GM18861 (cell line): ENCODE measurements at regions not wholly inside any gene's neighbourhood (a gene's known extent, or its start where the extent isn't known, plus 50 kb on each side); places are given as distances from the start of the nearest gene placed in this dataset.

Source experiments
- ATAC-seq: cut with Tn5 transposase; IDR thresholded peaks from one replicate; pipeline ENCODE4 v1.9.1; 2021; ENCODE audit not compliant: unreplicated experiment

DNA sequence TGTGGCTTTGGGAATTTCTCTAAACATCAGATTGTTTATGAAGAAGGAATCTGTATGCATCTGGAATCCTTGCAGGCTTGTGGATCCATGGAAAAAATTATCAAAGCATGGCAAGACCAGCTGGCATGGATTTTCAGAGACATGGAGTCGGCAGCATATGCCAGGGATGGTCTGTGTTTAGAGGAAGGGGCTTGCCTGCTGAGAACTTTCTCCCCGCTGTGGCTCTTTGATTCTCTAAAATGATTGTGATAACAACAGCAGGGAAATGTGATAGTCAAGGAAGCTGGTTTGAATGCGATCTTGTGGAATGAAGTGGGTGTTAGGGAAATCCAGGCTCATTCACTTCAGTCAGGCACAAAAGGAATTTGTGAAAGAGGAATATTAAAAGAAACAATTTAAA is 245.7 kb upstream of the THRB start:
- ATAC-seq, result no peak

DNA sequence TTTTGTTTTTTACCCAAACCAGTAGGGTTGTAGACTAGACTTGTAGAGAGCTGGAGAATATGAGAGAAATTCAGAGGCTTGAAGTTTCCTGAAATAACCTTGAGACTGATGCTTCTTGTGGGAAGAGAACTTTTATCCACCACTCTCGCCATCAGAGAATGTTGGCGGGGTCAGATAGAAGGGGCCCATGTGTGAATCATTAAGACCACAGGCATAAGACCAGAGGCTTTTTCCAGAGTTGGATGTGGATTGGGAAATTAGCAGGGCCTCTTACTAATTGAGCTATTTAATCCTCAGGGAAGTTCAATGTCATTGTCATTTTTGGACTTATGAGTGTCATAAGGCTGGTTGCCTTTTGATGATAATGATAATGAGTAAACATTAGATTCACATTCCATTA is 246.9 kb upstream of the THRB start:
- no peak for ATAC-seq

DNA sequence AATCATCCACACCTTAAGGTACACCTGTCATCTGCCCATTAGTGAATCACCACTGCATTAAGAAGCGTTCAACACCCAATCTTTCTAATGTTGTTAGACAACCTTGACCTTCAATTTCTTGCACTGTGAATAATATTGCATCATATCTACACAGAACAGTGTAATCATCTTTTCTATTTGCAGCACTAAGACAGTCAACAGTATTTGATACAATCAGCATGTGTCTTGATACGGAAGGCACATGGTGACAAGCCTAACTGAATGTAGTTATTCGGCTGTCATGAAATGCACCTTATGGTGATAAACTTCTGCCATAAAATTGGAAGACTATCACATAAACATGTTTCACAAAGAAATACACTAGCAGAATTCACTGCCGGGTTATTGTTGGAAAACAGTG is 253.9 kb upstream of the THRB start:
- ATAC-seq, result no peak

DNA sequence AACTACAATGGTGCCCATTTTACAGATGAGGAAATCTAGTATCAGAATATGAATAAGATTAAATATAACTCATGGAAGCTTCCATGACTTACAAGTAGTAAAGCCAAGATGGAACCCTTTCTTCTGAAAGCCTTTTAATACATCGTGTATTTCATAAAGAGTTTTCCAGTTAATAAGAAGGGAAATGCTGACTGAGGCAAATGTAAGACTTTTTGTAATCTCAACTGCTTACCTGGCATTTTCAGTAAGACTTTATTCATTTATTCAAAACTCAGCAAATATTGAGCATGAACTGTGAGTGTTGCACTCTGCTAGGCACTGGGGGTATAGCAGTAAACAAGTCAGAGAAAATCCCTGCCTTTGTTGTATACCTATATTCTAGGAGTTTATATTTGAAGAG is 256.4 kb upstream of the THRB start:
- ATAC-seq, result no peak

DNA sequence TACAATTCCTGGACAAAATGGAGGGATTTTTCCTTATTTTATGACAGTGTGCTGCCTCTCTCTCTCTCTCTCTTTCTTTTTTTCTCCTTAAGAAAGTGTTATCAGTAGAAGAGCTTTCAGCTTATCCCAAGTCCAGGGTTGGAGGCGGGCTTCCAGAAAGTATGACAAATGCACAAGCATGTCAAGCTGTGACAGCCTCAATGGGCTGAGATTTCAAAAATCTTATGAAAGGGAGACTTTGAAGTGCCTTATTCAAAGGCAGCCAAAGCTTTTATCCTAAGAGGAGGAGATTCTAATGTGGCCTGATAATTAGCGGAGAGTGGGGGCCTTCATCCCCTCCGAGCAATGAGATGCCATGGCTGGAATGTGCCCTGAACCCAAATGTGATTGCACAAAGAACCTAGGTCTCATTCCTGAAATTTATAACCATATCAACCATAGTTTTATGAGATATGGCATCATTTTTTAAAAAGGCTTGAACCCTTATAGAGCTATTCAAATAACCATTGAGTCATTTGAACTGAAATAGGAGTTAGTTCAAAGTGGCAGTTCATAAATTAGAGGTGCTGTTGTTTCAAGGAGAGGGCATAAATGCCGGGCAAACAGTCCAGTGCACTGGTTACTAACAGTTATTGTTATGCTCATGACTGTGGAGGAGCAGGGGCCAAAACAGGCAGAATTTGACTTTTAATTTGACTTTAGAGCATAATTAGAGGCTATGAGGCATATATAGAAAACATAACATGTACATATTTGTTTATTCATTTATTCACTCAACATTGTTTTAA is 261.6 kb upstream of the THRB start:
- ATAC-seq, result no peak

DNA sequence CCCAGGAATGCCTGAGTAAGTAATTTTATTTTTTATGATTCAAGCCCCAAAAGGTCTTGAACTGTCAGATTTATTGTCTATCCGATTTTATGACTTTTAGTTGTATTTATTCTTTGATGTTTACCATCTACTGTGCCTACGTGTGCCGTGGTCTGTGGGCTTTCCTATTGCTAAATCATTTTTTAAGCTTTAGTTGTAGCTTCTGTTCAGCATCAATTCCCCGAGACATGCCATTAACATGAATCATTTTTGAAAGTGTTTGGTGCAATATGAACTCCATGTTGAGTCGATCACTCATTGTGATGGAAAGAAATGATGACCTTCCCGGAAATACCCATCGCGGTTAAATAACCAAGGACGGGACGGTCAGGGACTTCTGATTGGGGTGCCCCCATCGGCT is 268.7 kb upstream of the THRB start:
- ATAC-seq, result no peak

DNA sequence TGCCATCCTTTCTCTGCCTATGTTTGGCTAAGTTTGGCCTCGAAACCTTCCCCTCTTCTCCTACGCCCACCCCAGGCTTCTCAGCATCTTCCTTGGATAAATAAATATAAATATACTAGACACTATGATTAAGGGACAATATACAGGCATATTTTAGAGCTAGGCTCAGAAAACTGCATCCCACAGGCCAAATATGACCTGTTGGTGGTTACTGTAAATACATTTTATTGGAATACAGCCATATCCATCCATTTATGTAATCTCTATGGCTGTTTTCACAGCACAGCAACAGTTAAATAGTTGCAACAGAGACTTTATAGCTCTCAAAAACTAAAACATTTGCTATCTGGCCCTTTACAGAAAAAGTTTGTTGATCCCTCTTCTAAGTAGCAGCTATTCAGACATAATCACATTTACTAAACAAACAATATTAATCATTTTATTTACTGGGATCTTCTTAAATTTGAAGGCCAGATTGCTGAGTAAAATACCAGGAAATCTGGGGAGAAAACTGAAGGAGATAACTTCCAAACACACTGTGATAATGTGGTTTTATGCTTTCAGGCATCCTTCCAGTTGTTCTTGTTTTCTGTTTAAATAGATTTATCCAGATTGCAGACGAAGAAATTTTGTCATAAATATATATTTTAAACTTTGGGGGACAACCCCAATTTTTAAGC is 269.7 kb upstream of the THRB start:
- ATAC-seq, result no peak

DNA sequence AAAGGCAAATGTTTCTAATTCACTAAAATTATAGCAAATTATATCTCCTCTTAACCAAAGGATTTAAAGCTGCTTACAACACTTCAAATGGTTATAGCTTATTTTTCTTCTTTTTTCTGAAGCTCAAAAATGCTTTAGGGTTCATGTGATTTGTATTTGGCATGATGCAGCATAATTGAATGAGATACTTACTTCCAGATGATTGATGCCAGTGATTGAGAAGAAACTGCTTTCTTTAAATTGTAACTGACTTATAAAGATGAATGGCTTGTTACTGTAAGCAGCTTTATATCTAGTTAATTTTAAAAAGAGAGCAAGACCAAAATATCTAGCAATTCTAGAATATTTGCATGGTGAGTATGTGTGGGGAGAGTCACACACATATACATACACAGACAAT is 270.7 kb upstream of the THRB start:
- no peak for ATAC-seq

DNA sequence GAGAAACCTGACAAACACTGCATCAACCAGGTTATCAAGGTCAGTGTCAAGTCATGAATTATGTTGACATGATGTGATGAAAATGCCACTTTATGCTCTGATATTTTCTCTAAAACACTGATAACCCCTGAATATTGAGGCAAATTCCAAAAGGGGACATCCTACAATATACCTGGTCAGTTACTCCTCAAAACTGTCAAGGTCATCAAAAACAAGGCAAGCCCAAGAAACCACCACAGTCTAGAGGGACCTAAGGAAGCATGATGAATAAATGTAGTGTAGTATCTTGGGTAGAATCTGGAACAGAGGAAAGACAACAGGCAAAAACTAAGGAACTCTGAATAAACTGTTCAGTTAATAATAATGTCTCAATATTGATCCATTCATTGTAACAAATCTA is 275.3 kb upstream of the THRB start:
- no peak for ATAC-seq

DNA sequence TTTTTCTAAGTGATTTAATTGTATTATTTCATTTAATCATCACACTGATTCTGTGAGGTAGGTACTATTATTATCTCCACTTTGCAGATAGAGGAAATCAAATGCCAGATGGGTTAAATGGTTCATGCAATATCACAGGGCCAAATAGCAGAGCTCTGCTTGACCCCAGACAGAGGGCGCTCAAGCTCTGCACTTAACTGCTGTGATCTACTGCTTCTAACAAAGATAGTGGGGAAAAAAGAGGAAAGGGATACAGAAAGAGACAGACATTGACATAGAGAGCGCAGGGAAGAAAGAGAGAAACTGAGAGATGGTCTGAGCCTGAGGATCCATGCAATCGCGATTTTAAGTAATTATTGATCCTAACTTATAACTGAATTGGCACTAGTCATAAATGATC is 279.1 kb upstream of the THRB start:
- ATAC-seq, result no peak

DNA sequence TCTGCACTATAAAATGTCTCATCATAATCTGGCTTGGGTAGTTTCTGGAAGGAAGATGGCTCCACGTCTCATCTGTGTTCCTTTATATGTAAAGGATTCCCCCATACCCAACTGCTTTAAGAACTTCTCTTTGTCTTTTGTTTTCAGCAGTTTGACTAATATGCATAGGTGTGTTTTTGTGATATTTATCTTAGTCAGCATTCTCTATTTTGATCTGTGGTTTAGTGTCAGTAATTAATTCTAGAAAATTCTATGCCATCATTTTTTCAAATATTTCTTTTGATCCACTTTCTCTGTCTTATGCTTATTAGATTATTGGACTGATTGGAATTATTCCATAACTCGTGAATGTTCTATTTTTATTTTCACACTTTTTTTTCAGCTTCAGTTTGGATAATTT is 286.3 kb upstream of the THRB start:
- no peak for ATAC-seq

DNA sequence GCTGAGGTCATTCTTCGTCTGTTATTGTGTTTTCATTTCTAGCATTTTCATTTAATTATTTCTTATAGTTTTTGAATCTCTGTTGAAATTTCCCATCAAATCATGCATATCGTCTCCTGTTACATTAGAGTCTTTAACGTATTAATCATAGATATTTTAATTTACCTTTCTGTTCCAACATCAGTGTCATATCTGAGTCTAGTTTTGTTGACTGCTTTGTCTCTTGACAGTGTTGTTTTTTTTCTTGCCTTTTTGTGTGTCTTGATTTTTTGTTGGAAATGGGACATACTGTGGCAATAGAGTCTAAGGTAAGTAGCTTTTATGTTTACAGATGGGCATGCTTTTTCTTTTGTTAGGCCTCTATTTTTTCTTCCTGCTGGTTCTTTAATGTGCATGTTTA is 286.8 kb upstream of the THRB start:
- ATAC-seq, result no peak

DNA sequence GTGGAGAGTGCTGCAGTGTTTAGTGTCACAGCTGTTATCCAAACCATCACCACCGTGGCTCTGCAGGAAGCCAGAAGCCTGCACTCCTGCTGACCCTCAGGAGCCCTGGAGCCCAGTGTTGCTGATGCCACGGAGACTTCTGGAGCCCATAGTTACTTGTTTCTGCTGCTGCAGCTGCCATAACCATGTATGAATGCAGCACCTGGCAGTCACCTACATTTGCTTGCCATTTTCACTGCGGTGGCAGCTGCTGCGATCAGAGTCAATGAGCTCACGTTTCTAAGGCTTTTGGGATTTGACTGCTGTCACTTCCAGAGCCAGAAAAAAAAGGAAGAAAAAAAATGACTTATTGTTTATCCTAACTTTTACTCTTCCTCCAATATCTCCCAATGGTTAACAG is 299.2 kb upstream of the THRB start:
- ATAC-seq, result no peak

DNA sequence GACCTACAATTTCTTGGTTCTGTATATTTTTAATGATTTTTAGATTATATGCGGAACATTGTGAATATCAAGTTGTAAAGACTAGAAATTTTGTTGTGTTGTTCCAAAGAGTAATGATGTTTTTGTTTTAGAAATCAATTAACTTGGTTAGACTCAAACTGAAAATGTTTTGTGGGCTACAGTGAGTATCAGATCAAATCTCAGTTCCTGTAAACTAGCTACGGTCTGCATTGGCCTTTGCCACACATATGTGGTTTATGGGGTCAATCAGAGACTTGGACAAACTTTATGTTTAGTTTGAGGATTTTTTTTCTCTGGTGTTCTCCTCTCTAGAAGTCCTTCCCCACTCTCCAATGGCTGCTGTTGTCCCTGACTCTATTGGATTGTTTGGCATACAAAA is 308.0 kb upstream of the THRB start:
- peak; percentile 95 for ATAC-seq

DNA sequence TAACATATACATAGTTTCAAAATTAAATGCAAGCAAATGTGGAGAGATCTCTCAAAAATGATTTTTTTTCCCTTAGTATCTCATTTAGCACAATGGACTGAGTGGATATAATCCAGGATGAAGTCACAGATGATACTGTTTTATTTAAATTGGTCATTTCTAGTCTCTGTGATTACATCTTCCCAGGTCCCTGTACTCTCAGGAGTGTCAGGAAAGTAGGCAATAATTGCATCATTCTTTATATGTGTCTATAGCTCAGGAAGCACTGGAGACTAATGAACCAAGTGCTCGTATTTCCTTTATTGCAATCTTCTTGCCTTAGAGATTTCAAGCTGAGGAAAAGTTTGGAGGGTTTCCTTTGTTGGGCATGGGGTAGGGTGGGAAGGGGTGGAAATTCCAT is 309.4 kb upstream of the THRB start:
- no peak for ATAC-seq

DNA sequence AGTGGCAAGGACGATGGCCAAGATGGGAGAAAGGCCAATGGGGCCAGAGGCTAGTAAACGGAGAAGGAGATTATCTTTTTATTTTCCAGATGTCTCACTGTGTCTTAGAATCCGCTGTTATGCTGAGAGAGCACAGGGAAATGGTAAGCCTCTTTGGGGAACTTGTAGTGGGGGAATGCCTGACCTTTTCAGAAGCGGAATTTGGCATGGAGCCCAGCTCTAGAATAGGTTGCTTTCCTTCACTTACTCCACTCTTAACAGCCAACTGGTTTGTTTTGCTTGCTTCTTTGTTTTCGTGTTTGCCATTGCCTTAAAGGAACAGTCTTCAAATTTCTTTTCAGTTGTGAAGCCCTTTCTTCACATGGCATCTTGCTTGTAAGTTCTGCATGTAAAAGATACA is 316.2 kb upstream of the THRB start:
- ATAC-seq, result no peak

DNA sequence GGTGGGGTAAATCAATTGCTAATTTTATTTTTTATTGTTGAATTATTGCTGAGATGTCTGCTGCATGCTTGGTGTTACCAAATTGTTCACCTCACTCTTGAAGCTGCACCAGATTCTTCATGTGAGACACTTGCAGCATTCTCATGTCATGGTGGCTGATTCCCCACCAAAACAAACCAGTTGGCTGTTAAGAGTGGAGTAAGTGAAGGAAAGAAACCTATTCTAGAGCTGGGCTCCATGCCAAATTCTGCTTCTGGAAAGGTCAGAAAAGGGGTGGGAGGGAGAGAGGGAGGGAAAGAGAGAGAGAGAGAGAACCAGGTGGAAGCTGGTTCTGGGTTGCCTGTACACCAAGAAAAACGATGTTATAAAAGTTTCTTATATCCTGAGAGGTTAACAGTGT is 317.5 kb upstream of the THRB start:
- ATAC-seq, result no peak

DNA sequence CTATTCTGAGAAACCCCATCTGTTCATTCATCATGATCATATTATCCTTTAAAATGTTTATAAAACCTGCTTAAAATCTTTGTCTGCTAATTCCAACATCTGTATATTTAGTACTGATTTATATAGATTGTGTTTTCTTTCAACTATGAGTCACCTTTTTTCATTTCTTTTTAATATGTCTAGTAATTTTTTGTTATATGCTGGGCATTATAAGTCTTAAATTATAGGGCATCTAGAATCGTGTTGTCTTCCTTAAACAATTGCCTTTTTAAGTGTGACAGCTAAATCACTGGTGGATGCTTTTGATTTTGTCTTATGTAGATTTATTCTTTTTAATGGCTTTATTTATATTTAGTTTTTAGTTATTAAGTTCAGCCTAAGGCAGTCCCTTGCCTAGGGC is 323.4 kb upstream of the THRB start:
- no peak for ATAC-seq

DNA sequence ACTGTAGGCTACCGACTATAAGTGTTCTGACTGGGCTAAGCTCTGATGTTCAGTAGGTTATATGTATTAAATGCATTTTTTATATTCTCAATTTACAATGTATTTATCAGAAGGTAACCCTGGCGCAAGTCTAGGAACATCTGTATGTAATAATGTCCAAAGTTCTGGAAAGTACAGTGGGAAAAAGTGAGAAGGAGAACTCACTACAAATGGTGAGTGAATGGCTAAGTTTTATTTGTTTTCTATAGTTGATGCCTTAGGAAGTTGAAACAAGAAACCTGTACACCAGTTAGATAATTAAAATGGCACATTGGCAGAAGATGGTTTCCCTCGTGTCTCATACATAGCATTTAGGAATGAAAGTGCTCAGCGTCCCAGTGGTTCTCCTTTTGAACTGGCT is 333.4 kb upstream of the THRB start:
- no peak for ATAC-seq

DNA sequence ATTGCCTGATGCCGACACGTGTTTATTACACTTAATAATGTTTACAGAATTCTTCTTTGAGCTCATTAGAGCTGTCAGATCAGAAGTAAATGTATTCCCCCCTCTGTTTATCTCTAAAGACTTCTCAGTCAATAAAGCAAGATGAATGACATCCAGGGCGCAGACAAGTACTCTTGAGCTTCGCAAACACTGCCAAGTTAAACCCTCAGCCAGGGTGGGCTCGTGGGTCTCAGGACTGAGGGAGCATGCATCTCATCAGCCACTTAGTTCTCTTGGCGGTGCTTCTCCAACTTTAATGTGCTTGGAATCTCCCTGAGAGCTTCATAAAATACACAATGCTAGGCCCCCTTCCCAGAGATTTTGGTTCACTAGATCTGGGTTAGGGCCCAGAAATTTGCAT is 333.9 kb upstream of the THRB start:
- no peak for ATAC-seq

DNA sequence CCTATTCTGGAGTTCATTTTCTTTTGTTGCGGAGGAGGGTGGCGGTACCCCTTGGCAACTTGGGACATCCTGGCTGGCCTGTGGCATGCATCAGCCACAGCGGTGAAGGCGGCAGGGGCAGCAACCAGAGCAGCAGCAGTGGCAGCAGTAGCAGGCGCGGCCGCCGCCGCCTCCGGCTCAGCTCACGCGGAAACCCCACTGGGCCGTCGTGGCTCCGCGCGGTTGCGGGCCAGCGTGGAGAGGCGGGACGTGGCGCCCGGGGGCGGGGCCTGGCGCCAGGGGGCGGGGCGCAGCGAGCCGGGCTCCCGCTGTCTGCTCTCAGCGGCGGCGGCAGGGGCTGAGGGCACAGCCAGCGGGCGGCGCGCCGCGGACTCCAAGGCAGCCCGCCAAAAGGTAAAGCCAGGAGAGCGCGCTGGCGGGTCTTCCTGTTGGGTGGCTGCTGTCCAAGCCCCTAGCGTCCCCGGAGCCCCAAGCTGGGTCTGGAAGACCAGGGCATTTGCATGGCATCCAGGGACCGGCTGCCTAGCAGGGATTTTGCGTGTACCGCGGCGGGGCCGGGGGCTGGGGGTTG is 334.4 kb upstream of the THRB start:
- no peak for ATAC-seq

DNA sequence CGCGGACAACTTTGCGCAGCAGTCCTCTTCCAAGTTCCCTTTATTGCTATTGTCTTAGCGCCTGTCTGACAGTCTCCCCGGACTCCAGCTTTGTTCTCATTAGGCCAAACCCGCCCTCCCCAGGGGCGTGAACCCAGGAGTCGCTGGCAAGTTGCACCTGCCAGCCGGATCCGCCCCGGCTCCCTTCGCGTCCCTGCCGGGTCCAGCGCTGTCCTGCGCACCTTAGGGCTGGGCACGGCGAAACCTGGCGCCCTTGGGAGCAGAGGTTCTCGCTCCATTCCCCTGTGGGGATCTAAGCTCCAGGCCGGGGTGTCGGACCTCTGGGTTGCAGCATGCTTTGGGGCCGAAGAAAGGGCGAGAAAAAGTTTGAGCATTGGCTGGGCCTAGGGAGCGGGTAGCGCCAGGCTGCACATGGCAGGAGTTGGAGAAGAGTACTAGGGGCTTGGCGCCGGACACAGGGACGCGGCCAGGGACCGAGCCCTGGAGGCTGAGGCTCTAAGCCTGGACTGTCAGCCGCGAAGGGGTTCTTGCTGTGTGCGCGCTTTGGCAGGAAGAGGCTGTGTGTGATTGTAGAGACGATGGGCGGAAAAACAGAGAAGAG is 335.1 kb upstream of the THRB start:
- ATAC-seq, result no peak
